Astrocyte (in vitro differentiated cells and primary cell): ENCODE measurements at regions not wholly inside any gene's neighbourhood (a gene's known extent, or its start where the extent isn't known, plus 50 kb on each side); places are given as distances from the start of the nearest gene placed in this dataset.
"Not testable (repeated sequence)": the region's sequence is repeated elsewhere in the genome, so short reads cannot be mapped to it uniquely, and the experiment has no call there.

Experiments
- DNase-seq: peaks from one replicate; pipeline ENCODE4 v3.0.0-alpha.2; 2010; ENCODE audit warnings: low read depth
- FAIRE-seq: peaks from 2 replicates; lab custom pipeline; 2011; peaks lifted over from hg19 to GRCh38; lab: Jason Lieb, UNC
- H2AFZ ChIP-seq: 2 replicates; pipeline ENCODE4 v1.6.0; 2012; ENCODE audit warnings: low read depth, low read length, inconsistent platforms
- H3K27ac ChIP-seq: 2 replicates; pipeline ENCODE4 v1.5.1; 2011; ENCODE audit warnings: low read depth, low read length, inconsistent platforms
- H3K27me3 ChIP-seq: 2 replicates; pipeline ENCODE4 v1.6.0; 2011; ENCODE audit warnings: low read length, inconsistent platforms; ENCODE audit not compliant: insufficient read depth
- H3K36me3 ChIP-seq: 2 replicates; pipeline ENCODE4 v1.5.1; 2011; ENCODE audit warnings: low read length, inconsistent platforms; ENCODE audit not compliant: insufficient read depth
- H3K4me1 ChIP-seq: 2 replicates; pipeline ENCODE4 v1.5.1; 2011; ENCODE audit warnings: low read length, inconsistent platforms; ENCODE audit not compliant: insufficient read depth
- H3K4me2 ChIP-seq: 2 replicates; pipeline ENCODE4 v1.6.0; 2012; ENCODE audit warnings: low read length, inconsistent platforms
- H3K4me3 ChIP-seq: 2 replicates; pipeline ENCODE4 v1.5.1; 2011; ENCODE audit warnings: low read depth, mild to moderate bottlenecking, low read length, inconsistent platforms; ENCODE audit not compliant: insufficient read depth
- H3K79me2 ChIP-seq: 2 replicates; pipeline ENCODE4 v1.6.0; 2012; ENCODE audit warnings: mild to moderate bottlenecking, low read length, inconsistent platforms; ENCODE audit not compliant: insufficient read depth
- H3K9ac ChIP-seq: 2 replicates; pipeline ENCODE4 v1.6.0; 2012; ENCODE audit warnings: mild to moderate bottlenecking, low read length, inconsistent platforms
- H3K9me3 ChIP-seq: 2 replicates; pipeline ENCODE4 v1.5.1; 2012; ENCODE audit warnings: low read depth, mild to moderate bottlenecking, low read length, inconsistent platforms; ENCODE audit not compliant: insufficient read depth
- H4K20me1 ChIP-seq: 2 replicates; pipeline ENCODE4 v1.6.0; 2012; ENCODE audit warnings: low read length, inconsistent platforms; ENCODE audit not compliant: insufficient read depth
- H3K27ac Mint-ChIP-seq: one replicate; pipeline ENCODE4 v1.8.0; 2021; ENCODE audit warnings: mild to moderate bottlenecking, mixed read lengths; ENCODE audit not compliant: unreplicated experiment
- H3K27me3 Mint-ChIP-seq: one replicate; pipeline ENCODE4 v1.8.0; 2021; ENCODE audit warnings: low read depth, mixed read lengths; ENCODE audit not compliant: unreplicated experiment
- H3K36me3 Mint-ChIP-seq: one replicate; pipeline ENCODE4 v1.8.0; 2021; ENCODE audit warnings: low read depth, mixed read lengths; ENCODE audit not compliant: unreplicated experiment
- H3K4me1 Mint-ChIP-seq: one replicate; pipeline ENCODE4 v1.8.0; 2021; ENCODE audit warnings: low read depth, mixed read lengths; ENCODE audit not compliant: unreplicated experiment
- H3K4me3 Mint-ChIP-seq: one replicate; pipeline ENCODE4 v1.8.0; 2021; ENCODE audit warnings: mild to moderate bottlenecking, moderate library complexity, mixed read lengths; ENCODE audit not compliant: unreplicated experiment
- H3K9me3 Mint-ChIP-seq: one replicate; pipeline ENCODE4 v1.8.0; 2021; ENCODE audit warnings: mild to moderate bottlenecking, mixed read lengths; ENCODE audit not compliant: unreplicated experiment
- CTCF ChIP-seq: IDR thresholded peaks from 2 replicates; pipeline ENCODE4 v1.5.1; 2011; ENCODE audit warnings: low read depth, mild to moderate bottlenecking, inconsistent platforms, low read length, moderate library complexity; ENCODE audit not compliant: insufficient read depth
- EZH2 ChIP-seq: IDR thresholded peaks from 2 replicates; pipeline ENCODE4 v1.6.1; 2012; ENCODE audit warnings: mild to moderate bottlenecking, low read length, inconsistent platforms; ENCODE audit not compliant: insufficient read depth

DNA sequence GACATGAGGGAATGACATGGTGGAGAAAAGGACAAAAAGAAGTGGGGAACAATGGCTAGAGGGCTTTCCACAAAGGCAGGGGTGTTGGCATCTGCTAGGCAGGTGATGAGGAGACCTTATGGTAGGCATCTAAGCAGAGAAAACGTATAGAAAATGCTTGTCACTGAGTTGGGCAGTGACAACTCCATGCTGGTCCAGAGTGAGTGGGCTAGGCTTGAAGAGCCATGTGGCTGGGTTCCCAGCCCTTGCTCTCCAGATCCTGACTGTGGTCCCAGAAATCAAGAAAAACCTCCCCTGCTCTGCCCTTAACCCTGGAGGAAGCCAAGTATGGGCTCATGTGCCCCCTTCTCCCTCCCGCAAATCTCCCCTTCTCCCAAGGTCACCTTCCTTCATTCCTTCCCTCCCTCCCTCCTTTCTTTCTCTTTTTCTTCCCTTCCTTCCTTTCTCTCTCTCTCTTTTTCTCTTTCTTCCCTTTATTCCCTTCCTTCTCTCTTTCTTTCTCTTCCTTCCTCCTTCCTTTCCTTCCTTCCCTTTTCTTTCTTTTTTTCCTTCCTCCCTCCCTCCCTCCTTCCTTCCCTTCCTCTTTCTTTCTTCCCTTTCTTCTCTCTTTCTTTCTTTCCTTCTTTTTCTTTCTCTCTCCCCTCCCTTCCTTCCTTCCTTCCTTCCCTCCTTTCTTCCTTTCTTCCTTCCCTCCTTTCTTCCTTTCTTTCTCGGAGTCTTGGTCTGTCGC, 102.8 kb downstream of the NAV1 start:
- H3K4me2 ChIP-seq = no peak overlapping the region

DNA sequence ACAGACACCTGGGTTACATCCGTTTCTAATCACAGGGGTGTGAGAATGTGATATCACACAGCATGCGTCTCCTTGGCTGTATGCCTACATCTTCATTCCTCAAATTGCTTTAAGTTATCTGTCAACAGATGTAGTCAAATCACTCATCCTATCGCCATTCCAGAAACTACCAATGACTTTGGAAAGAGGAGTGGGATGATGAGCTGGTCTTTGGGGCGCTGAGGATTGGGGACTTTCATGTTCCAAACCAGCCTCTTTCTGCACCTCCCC, 104.8 kb downstream of the NAV1 start:
- Histone ChIP-seq H3K4me2 (no peak overlapping the region), H4K20me1 (peaks cover 35% of the 10 kb centered on the region), H3K9me3 (no peaks in the 10 kb centered on the region), H3K9ac (no peak overlapping the region), H3K27me3 (no peaks in the 10 kb centered on the region), H2AFZ (no peak overlapping the region), H3K4me3 (no peak overlapping the region), H3K79me2 (peaks cover 46% of the 10 kb centered on the region), H3K4me1 (peaks cover 14% of the 10 kb centered on the region), H3K36me3 (peaks cover 3% of the 10 kb centered on the region), H3K27ac (no peak overlapping the region)
- no peak overlapping the region for H3K4me3 Mint-ChIP-seq
- H3K27ac Mint-ChIP-seq = no peak overlapping the region
- no peak for DNase-seq
- H3K4me1 Mint-ChIP-seq = peaks cover 7% of the 10 kb centered on the region
- peaks cover 28% of the 10 kb centered on the region for H3K36me3 Mint-ChIP-seq
- no peak for TF ChIP-seq EZH2
- no peak for TF ChIP-seq CTCF
- FAIRE-seq = no peak
- peaks cover 3% of the 10 kb centered on the region for H3K27me3 Mint-ChIP-seq
- H3K9me3 Mint-ChIP-seq = no peaks in the 10 kb centered on the region

More for the DNA sequence above, 102.8 kb downstream of the NAV1 start:
- Mint-ChIP-seq H3K27ac (no peak overlapping the region), H3K9me3 (no peaks in the 10 kb centered on the region), H3K36me3 (peaks cover 28% of the 10 kb centered on the region), H3K4me1 (peaks cover 10% of the 10 kb centered on the region), H3K27me3 (peaks cover 3% of the 10 kb centered on the region), H3K4me3 (no peak overlapping the region)
- peaks cover 5% of the 10 kb centered on the region for H3K36me3 ChIP-seq
- H3K4me1 ChIP-seq = peaks cover 16% of the 10 kb centered on the region
- H3K79me2 ChIP-seq = peaks cover 39% of the 10 kb centered on the region
- H3K9me3 ChIP-seq = no peaks in the 10 kb centered on the region
- H3K27ac ChIP-seq = no peak overlapping the region
- FAIRE-seq (no peak), DNase-seq (no peak)
- H3K4me3 ChIP-seq = no peak overlapping the region
- peaks cover 23% of the 10 kb centered on the region for H4K20me1 ChIP-seq
- no peak overlapping the region for H3K9ac ChIP-seq
- H2AFZ ChIP-seq = no peak overlapping the region
- TF ChIP-seq CTCF (no peak), EZH2 (no peak)
- H3K27me3 ChIP-seq = no peaks in the 10 kb centered on the region

DNA sequence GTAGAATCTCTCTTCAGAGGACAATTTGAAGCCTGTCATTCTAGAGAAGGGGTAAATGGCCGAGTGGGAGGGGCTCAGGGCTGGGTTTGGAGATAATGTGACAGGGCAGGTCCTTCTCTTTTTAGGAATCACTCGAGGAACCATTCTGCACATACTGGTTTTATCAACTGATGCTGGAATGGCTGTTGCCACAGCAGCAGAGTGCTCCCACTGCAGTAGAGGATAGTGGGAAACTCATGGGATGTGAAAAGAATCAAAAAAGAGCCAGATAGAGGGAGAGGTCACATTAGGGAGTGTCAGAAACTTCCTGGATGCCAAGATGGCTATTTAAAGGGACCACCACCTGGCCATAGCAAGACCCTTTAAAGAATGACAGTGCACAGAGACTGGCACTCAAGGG, 105.3 kb downstream of the NAV1 start:
- Histone ChIP-seq H3K4me1 (peaks cover 14% of the 10 kb centered on the region), H3K4me2 (no peak overlapping the region), H3K36me3 (peaks cover 3% of the 10 kb centered on the region), H3K9me3 (no peaks in the 10 kb centered on the region), H2AFZ (no peak overlapping the region), H3K79me2 (peaks cover 48% of the 10 kb centered on the region), H3K9ac (no peak overlapping the region), H4K20me1 (peaks cover 39% of the 10 kb centered on the region), H3K4me3 (no peak overlapping the region), H3K27ac (no peak overlapping the region), H3K27me3 (no peaks in the 10 kb centered on the region)
- no peaks in the 10 kb centered on the region for H3K9me3 Mint-ChIP-seq
- DNase-seq (no peak), FAIRE-seq (no peak)
- peaks cover 3% of the 10 kb centered on the region for H3K27me3 Mint-ChIP-seq
- H3K4me1 Mint-ChIP-seq = peaks cover 7% of the 10 kb centered on the region
- no peak overlapping the region for H3K4me3 Mint-ChIP-seq
- no peak overlapping the region for H3K27ac Mint-ChIP-seq
- H3K36me3 Mint-ChIP-seq = peaks cover 28% of the 10 kb centered on the region
- no peak for TF ChIP-seq CTCF
- no peak for TF ChIP-seq EZH2

DNA sequence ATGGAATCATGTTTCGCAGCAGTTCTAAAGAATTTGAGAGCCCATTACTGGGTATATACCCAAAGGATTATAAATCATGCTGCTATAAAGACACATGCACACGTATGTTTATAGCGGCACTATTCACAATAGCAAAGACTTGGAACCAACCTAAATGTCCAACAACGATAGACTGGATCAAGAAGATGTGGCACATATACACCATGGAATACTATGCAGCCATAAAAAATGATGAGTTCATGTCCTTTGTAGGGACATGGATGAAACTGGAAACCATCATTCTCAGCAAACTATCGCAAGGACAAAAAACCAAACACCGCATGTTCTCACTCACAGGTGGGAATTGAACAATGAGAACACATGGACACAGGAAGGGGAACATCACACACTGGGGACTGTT, 106.1 kb downstream of the NAV1 start:
- FAIRE-seq, H3K27me3 Mint-ChIP-seq: not testable (repeated sequence)

More for the DNA sequence above, 106.1 kb downstream of the NAV1 start:
- not testable (repeated sequence) for H3K4me1 Mint-ChIP-seq, H3K36me3 ChIP-seq, H3K4me3 ChIP-seq, H3K9me3 Mint-ChIP-seq, DNase-seq, H3K4me3 Mint-ChIP-seq, H2AFZ ChIP-seq, H3K27me3 ChIP-seq, H3K9me3 ChIP-seq, H3K9ac ChIP-seq, H3K4me2 ChIP-seq, H3K27ac ChIP-seq, H3K27ac Mint-ChIP-seq
- Histone ChIP-seq H3K4me1 (peaks cover 14% of the 10 kb centered on the region), H4K20me1 (peaks cover 42% of the 10 kb centered on the region), H3K79me2 (peaks cover 48% of the 10 kb centered on the region)
- peaks cover 23% of the 10 kb centered on the region for H3K36me3 Mint-ChIP-seq
